H1 (cell line): ENCODE measurements at regions not wholly inside any gene's neighbourhood (a gene's known extent, or its start where the extent isn't known, plus 50 kb on each side); places are given as distances from the start of the nearest gene placed in this dataset.

ENCODE experiments used
- CTCF ChIA-PET: fragments of 300-600 bp; sonication (Branson Sonifier 250); formaldehyde crosslinking; loops from one replicate; lab custom pipeline; 2021; ENCODE audit not compliant: partially characterized antibody; lab: Charles Lee
- POLR2A ChIA-PET: fragments of 300-600 bp; sonication (Branson Sonifier 250); formaldehyde crosslinking; loops from one replicate; lab custom pipeline; 2021; ENCODE audit warnings: inconsistent platforms; ENCODE audit not compliant: partially characterized antibody; lab: Charles Lee
- DNase-seq, 2 experiments: peaks; one replicate each; pipeline versions ENCODE4 v3.0.0 to v3.0.0-alpha.2; 2010 to 2022; ENCODE audit warnings: low spot score in 2 of 2, low read depth in 1 of 2, mixed read lengths in 1 of 2
- FAIRE-seq: peaks from 2 replicates; lab custom pipeline; 2011; peaks lifted over from hg19 to GRCh38; lab: Jason Lieb, UNC
- H2AFZ ChIP-seq: 2 replicates; pipeline ENCODE4 v1.8.1; 2012; ENCODE audit warnings: low read length, inconsistent platforms
- H2AK5ac ChIP-seq: 2 replicates; pipeline ENCODE4 v1.6.1; 2013; ENCODE audit warnings: low read depth, low read length
- H2BK120ac ChIP-seq: replicated peaks from 2 replicates; pipeline ENCODE3; 2013; ENCODE audit warnings: low read depth, low read length, inconsistent platforms
- H2BK12ac ChIP-seq: 2 replicates; pipeline ENCODE4 v1.6.1; 2013; ENCODE audit warnings: low read depth, low read length
- H2BK15ac ChIP-seq: 2 replicates; pipeline ENCODE4 v1.6.1; 2013; ENCODE audit warnings: low read length
- H2BK20ac ChIP-seq: 2 replicates; pipeline ENCODE4 v1.6.1; 2013; ENCODE audit warnings: low read length
- H2BK5ac ChIP-seq: 2 replicates; pipeline ENCODE4 v1.6.1; 2013; ENCODE audit warnings: low read depth, low read length
- H3K14ac ChIP-seq: 2 replicates; pipeline ENCODE4 v1.6.1; 2013; ENCODE audit warnings: inconsistent platforms; ENCODE audit not compliant: insufficient read length
- H3K18ac ChIP-seq: 2 replicates; pipeline ENCODE4 v1.6.1; 2013; ENCODE audit warnings: low read length; ENCODE audit errors: extremely low read depth
- H3K23ac ChIP-seq: 2 replicates; pipeline ENCODE4 v1.6.1; 2013; ENCODE audit warnings: inconsistent platforms; ENCODE audit not compliant: insufficient read length
- H3K23me2 ChIP-seq: 2 replicates; pipeline ENCODE4 v1.6.1; 2013; ENCODE audit warnings: low read depth, low read length
- H3K27ac ChIP-seq: 2 replicates; pipeline ENCODE4 v1.6.1; 2011; ENCODE audit warnings: low read depth, low read length, inconsistent platforms
- H3K27me3 ChIP-seq, 4 experiments: replicated peaks in 1 of 4; 1 replicate in 1 of 4; 2 replicates in 3 of 4; pipeline versions ENCODE4 v1.6.1 to v1.8.1; 2011 to 2013; ENCODE audit warnings: low read length in 3 of 4, mild to moderate bottlenecking in 3 of 4, inconsistent platforms in 2 of 4, mixed read lengths in 2 of 4, moderate library complexity in 1 of 4; ENCODE audit not compliant: control insufficient read depth in 3 of 4, insufficient read depth in 3 of 4; ENCODE audit errors: extremely low read depth in 1 of 4
- H3K36me3 ChIP-seq, 4 experiments: 2 replicates each; pipeline versions ENCODE4 v1.6.1 to v1.8.1; 2011 to 2013; ENCODE audit warnings: mild to moderate bottlenecking in 4 of 4, low read length in 3 of 4, moderate library complexity in 2 of 4, control low read depth in 1 of 4, inconsistent platforms in 1 of 4; ENCODE audit not compliant: insufficient read depth in 4 of 4, control insufficient read depth in 2 of 4
- H3K4ac ChIP-seq: replicated peaks from 2 replicates; pipeline ENCODE3; 2013; ENCODE audit warnings: low read length, low read depth, mixed read lengths, inconsistent platforms; ENCODE audit not compliant: insufficient read length
- H3K4me1 ChIP-seq, 4 experiments: replicated peaks in 1 of 4; 1 replicate in 1 of 4; 2 replicates in 3 of 4; pipeline versions ENCODE4 v1.6.1 to v1.8.1; 2011 to 2013; ENCODE audit warnings: low read length in 3 of 4, inconsistent platforms in 2 of 4, mixed read lengths in 1 of 4; ENCODE audit not compliant: insufficient read depth in 4 of 4, control insufficient read depth in 3 of 4
- H3K4me2 ChIP-seq, 2 experiments: 2 replicates each; pipeline versions ENCODE4 v1.6.1 to v1.8.1; 2011 to 2013; ENCODE audit warnings: low read depth in 2 of 2, low read length in 2 of 2, control low read depth in 1 of 2, inconsistent platforms in 1 of 2, mild to moderate bottlenecking in 1 of 2; ENCODE audit not compliant: insufficient read depth in 1 of 2
- H3K4me3 ChIP-seq, 4 experiments: fragments of 200-600, 300-600 bp in 1 of 4; sonication (generic), shearing (Covaris generic), sonication (Bioruptor Twin) in 1 of 4; 2 replicates each; pipeline versions ENCODE4 v1.5.1 to v1.8.1; 2011 to 2016; ENCODE audit warnings: low read length in 4 of 4, low read depth in 3 of 4, control low read depth in 2 of 4, inconsistent platforms in 2 of 4, mild to moderate bottlenecking in 2 of 4, mixed read lengths in 1 of 4, moderate library complexity in 1 of 4; ENCODE audit not compliant: insufficient read depth in 2 of 4; ENCODE audit errors: extremely low read depth in 1 of 4
- H3K56ac ChIP-seq: replicated peaks from 2 replicates; pipeline ENCODE3; 2013; ENCODE audit warnings: low read depth, mild to moderate bottlenecking, mixed read lengths, low read length, inconsistent platforms; ENCODE audit not compliant: insufficient read length
- H3K79me1 ChIP-seq: 2 replicates; pipeline ENCODE4 v1.6.1; 2013; ENCODE audit warnings: low read depth, low read length, control low read depth
- H3K79me2 ChIP-seq, 2 experiments: 2 replicates each; pipeline versions ENCODE4 v1.6.1 to v1.8.1; 2012 to 2013; ENCODE audit warnings: low read length in 2 of 2, mild to moderate bottlenecking in 2 of 2, inconsistent platforms in 1 of 2; ENCODE audit not compliant: insufficient read depth in 2 of 2, control insufficient read depth in 1 of 2
- H3K9ac ChIP-seq, 4 experiments: replicated peaks in 1 of 4; 1 replicate in 1 of 4; 2 replicates in 3 of 4; pipeline versions ENCODE4 v1.6.1 to v1.8.1; 2011 to 2013; ENCODE audit warnings: low read depth in 3 of 4, low read length in 3 of 4, control low read depth in 2 of 4, mild to moderate bottlenecking in 2 of 4, moderate library complexity in 2 of 4, inconsistent platforms in 1 of 4; ENCODE audit errors: extremely low read depth in 1 of 4
- H3K9me3 ChIP-seq, 2 experiments: 2 replicates each; pipeline versions ENCODE4 v1.6.1 to v1.8.1; 2012 to 2013; ENCODE audit warnings: mild to moderate bottlenecking in 2 of 2, moderate library complexity in 2 of 2, control low read depth in 1 of 2, inconsistent platforms in 1 of 2, low read depth in 1 of 2, low read length in 1 of 2, mixed read lengths in 1 of 2; ENCODE audit not compliant: insufficient read depth in 2 of 2
- H4K20me1 ChIP-seq, 2 experiments: replicated peaks in 1 of 2; 2 replicates each; pipeline versions ENCODE3 to v1.8.1; 2011 to 2013; ENCODE audit warnings: inconsistent platforms in 2 of 2, low read length in 2 of 2, mild to moderate bottlenecking in 1 of 2; ENCODE audit not compliant: insufficient read depth in 2 of 2, control insufficient read depth in 1 of 2
- H4K5ac ChIP-seq: 2 replicates; pipeline ENCODE4 v1.6.1; 2013; ENCODE audit warnings: low read length, low read depth, mixed read lengths, inconsistent platforms; ENCODE audit not compliant: insufficient read length
- H4K8ac ChIP-seq: 2 replicates; pipeline ENCODE4 v1.8.0; 2013; ENCODE audit warnings: mild to moderate bottlenecking, moderate library complexity, low read length, inconsistent platforms; ENCODE audit not compliant: insufficient read depth; ENCODE audit errors: extremely low read depth
- H4K91ac ChIP-seq: replicated peaks from 2 replicates; pipeline ENCODE3; 2013; ENCODE audit warnings: low read length, mixed read lengths, inconsistent platforms; ENCODE audit not compliant: insufficient read length
- CBX5 ChIP-seq: fragments of 300-800, 300-1000 bp; sonication (generic); IDR thresholded peaks from 2 replicates; pipeline ENCODE4 v1.7.1; 2016; ENCODE audit warnings: antibody characterized with exemption, low read length, low read depth
- EP300 ChIP-seq, 2 experiments: IDR thresholded peaks; 1 replicate in 1 of 2; 2 replicates in 1 of 2; pipeline ENCODE4 v1.6.1; 2011 to 2012; ENCODE audit warnings: low read depth in 2 of 2, low read length in 2 of 2, mild to moderate bottlenecking in 2 of 2, borderline replicate concordance in 1 of 2, inconsistent platforms in 1 of 2, moderate library complexity in 1 of 2
- MAFK ChIP-seq: IDR thresholded peaks from 2 replicates; pipeline ENCODE4 v1.6.1; 2012; ENCODE audit warnings: low read depth, mild to moderate bottlenecking, improper control_type of control experiment, low read length
- POLR2AphosphoS5 ChIP-seq: IDR thresholded peaks from 2 replicates; pipeline ENCODE4 v1.6.1; 2011; ENCODE audit warnings: low read depth, low read length
- WGBS, 2 experiments: shearing (Covaris generic) in 1 of 2; methylation state at CpG; one replicate each; pipeline versions ENCODE4 v1.1.6 to v1.1.7; 2013 to 2015; ENCODE audit warnings: low lambda C conversion rate in 2 of 2, mixed read lengths in 2 of 2, inconsistent platforms in 1 of 2, low coverage in 1 of 2, missing lambda C conversion rate in 1 of 2; ENCODE audit not compliant: insufficient replicate concordance in 2 of 2, insufficient coverage in 1 of 2, insufficient read length in 1 of 2; ENCODE audit errors: extremely low coverage in 1 of 2, missing lambda C conversion rate in 1 of 2; 5-methylcytosine and 5-hydroxymethylcytosine counted together

DNA sequence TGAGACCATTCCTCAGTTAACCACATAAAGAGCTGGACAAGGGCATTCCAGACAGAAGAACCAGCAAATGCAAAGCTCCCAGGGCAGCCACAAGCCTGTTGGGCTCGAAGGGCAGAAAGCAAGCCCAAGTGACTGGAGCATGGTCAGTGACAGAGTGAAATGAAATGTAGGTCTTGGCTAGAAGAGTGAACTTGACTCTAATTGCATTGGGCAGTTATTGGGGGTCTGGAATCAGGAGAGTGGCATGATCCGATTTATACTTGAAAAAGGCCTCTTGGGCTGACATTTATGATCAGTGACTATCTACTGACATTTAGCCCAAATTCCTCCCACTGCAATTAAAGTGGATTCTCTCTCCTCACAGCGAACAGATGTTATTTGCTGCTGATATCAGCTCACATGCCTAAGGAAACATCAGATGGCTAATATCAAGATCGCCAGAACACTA lies 152.5 kb upstream of the KLF7 start:
- no peak overlapping the region for H2BK120ac ChIP-seq
- no peak overlapping the region for H2BK12ac ChIP-seq
- no peaks in the 10 kb centered on the region for H3K27me3 ChIP-seq
- H2BK15ac ChIP-seq, result no peak overlapping the region
- H3K27ac ChIP-seq, result no peak overlapping the region
- H3K23ac ChIP-seq, result no peak overlapping the region
- H2BK20ac ChIP-seq, result 0 out of 2 replicates have a peak overlapping the region, but pooled peaks have one; percentile 34
- H3K56ac ChIP-seq, result no peak overlapping the region
- peak; percentile 7 for FAIRE-seq
- H2BK5ac ChIP-seq, result no peak overlapping the region
- no peaks in the 10 kb centered on the region for H3K9me3 ChIP-seq
- H4K20me1 ChIP-seq, result no peaks in the 10 kb centered on the region
- no peaks in the 10 kb centered on the region for H3K36me3 ChIP-seq
- H2AFZ ChIP-seq, result no peak overlapping the region
- H3K23me2 ChIP-seq, result no peaks in the 10 kb centered on the region
- H3K4me1 ChIP-seq, result no peaks in the 10 kb centered on the region
- no peak overlapping the region for H3K18ac ChIP-seq
- no peak overlapping the region for H3K4me3 ChIP-seq
- H4K8ac ChIP-seq, result no peak overlapping the region
- no peak overlapping the region for H4K91ac ChIP-seq
- no peak overlapping the region for H3K14ac ChIP-seq
- no peaks in the 10 kb centered on the region for H3K79me1 ChIP-seq
- 94% methylated on average over 4 of the region's 4 CpGs; no CpG with 5 or more reads in 1 of the 2 experiments for WGBS, 2 experiments
- no peak overlapping the region for H3K9ac ChIP-seq
- TF ChIP-seq EP300 (IDR thresholded peaks at IDR 0.05; ENCODE audit: borderline replicate concordance in 1 of 2, low read depth in 2 of 2, low read length in 2 of 2) (no peak), POLR2AphosphoS5 (no peak), MAFK (no peak), CBX5 (no peak)
- TF ChIP-seq, all 59 proteins: peak for 0
- Histone ChIP-seq H3K4ac (no peak overlapping the region), H4K5ac (no peak overlapping the region), H3K79me2 (no peaks in the 10 kb centered on the region), H2AK5ac (no peak overlapping the region), H3K4me2 (no peak overlapping the region)
- ChIA-PET CTCF (interaction anchor here (0.9 kb wide), 1 partner anchor 118 kb away, joined by 3 read pairs; no protein-coding TSS in a partner anchor), POLR2A (interaction anchor here (0.6 kb wide), 1 partner anchor 703 kb away, joined by 3 read pairs; no protein-coding TSS in a partner anchor)
- no peak for DNase-seq
